Endodermal cell (in vitro differentiated cells): ENCODE measurements at regions not wholly inside any gene's neighbourhood (a gene's known extent, or its start where the extent isn't known, plus 50 kb on each side); places are given as distances from the start of the nearest gene placed in this dataset.

Source experiments
- DNase-seq: peaks from one replicate; pipeline ENCODE4 v3.0.0-alpha.2; 2017
- H3K27ac ChIP-seq: 2 replicates; pipeline ENCODE4 v1.5.1; 2013; ENCODE audit warnings: mild to moderate bottlenecking, low read depth, low read length, moderate library complexity
- H3K27me3 ChIP-seq: 2 replicates; pipeline ENCODE4 v1.6.1; 2013; ENCODE audit warnings: mild to moderate bottlenecking, low read length, moderate library complexity; ENCODE audit not compliant: insufficient read depth, control insufficient read depth, poor library complexity, severe bottlenecking
- H3K36me3 ChIP-seq: 2 replicates; pipeline ENCODE4 v1.7.0; 2013; ENCODE audit warnings: mild to moderate bottlenecking, low read length, moderate library complexity; ENCODE audit not compliant: control insufficient read depth, insufficient read depth
- H3K4me1 ChIP-seq: one replicate; pipeline ENCODE4 v1.7.0; 2013; ENCODE audit warnings: low read length; ENCODE audit not compliant: control insufficient read depth, insufficient read depth
- H3K4me3 ChIP-seq: 2 replicates; pipeline ENCODE4 v1.5.1; 2013; ENCODE audit warnings: mild to moderate bottlenecking, low read length, moderate library complexity
- H3K9ac ChIP-seq: 2 replicates; pipeline ENCODE4 v1.6.1; 2013; ENCODE audit warnings: mild to moderate bottlenecking, low read length, moderate library complexity; ENCODE audit not compliant: poor library complexity, severe bottlenecking; ENCODE audit errors: extremely low read depth
- H3K9me3 ChIP-seq: 2 replicates; pipeline ENCODE4 v1.6.1; 2013; ENCODE audit warnings: mild to moderate bottlenecking, low read length, moderate library complexity; ENCODE audit not compliant: control insufficient read depth
- H3K27ac Mint-ChIP-seq: 2 replicates; pipeline ENCODE4 v1.8.0; 2020; ENCODE audit warnings: mixed read lengths
- H3K27me3 Mint-ChIP-seq: 2 replicates; pipeline ENCODE4 v1.8.0; 2021; ENCODE audit warnings: mild to moderate bottlenecking, mixed read lengths; ENCODE audit not compliant: insufficient read depth
- H3K36me3 Mint-ChIP-seq: 2 replicates; pipeline ENCODE4 v1.8.0; 2020; ENCODE audit warnings: low read depth, mixed read lengths
- H3K4me1 Mint-ChIP-seq: 2 replicates; pipeline ENCODE4 v1.8.0; 2020; ENCODE audit warnings: mixed read lengths
- H3K4me3 Mint-ChIP-seq: 2 replicates; pipeline ENCODE4 v1.8.0; 2020; ENCODE audit warnings: mild to moderate bottlenecking, moderate library complexity, mixed read lengths
- H3K9me3 Mint-ChIP-seq: 2 replicates; pipeline ENCODE4 v1.8.0; 2020; ENCODE audit warnings: mild to moderate bottlenecking, mixed read lengths
- whole genome bisulfite sequencing, 2 experiments: methylation state at CpG; one replicate each; pipeline versions ENCODE4 v1.1.5 to v1.1.7; 2013; ENCODE audit warnings: missing lambda C conversion rate in 2 of 2, mixed read lengths in 1 of 2; ENCODE audit not compliant: insufficient coverage in 1 of 2, insufficient read length in 1 of 2; 5-methylcytosine and 5-hydroxymethylcytosine counted together
- TF ChIP-seq, protein P1 (sequence below): fragments of 200-600 bp; sonication (generic); conservative IDR thresholded peaks from 2 replicates; pipeline ENCODE4 v1.5.0; 2021; ENCODE audit warnings: antibody characterized with exemption, mild to moderate bottlenecking

DNA sequence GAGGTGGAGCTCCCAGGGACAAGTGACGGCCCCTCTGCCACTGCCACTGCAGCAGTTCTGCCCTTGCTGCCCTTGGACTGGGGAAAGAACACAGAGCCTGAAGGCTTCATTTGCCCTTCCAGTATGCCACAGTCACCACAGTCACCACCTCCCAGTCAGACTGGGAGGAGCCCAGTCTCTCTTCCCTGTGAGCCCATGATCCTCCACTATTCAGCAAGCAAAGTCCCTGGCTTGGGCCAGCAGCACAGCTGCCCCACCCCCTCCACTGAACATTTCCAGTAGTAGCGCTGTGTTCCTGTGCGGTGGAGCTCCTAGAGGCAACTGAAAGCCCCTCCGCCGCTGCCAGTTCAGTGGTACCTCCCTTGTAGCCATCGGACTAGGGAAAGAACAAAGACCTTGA lies 329.4 kb downstream of the MAN2A1 start:
- no peak for DNase-seq
- no peaks in the 10 kb centered on the region for H3K36me3 ChIP-seq
- H3K4me1 Mint-ChIP-seq: no peaks in the 10 kb centered on the region
- H3K4me1 ChIP-seq: no peaks in the 10 kb centered on the region
- no peak overlapping the region for H3K27ac Mint-ChIP-seq
- H3K27me3 ChIP-seq: no peaks in the 10 kb centered on the region
- H3K27me3 Mint-ChIP-seq: no peaks in the 10 kb centered on the region
- H3K36me3 Mint-ChIP-seq: no peaks in the 10 kb centered on the region
- TF ChIP-seq, protein P1, sequence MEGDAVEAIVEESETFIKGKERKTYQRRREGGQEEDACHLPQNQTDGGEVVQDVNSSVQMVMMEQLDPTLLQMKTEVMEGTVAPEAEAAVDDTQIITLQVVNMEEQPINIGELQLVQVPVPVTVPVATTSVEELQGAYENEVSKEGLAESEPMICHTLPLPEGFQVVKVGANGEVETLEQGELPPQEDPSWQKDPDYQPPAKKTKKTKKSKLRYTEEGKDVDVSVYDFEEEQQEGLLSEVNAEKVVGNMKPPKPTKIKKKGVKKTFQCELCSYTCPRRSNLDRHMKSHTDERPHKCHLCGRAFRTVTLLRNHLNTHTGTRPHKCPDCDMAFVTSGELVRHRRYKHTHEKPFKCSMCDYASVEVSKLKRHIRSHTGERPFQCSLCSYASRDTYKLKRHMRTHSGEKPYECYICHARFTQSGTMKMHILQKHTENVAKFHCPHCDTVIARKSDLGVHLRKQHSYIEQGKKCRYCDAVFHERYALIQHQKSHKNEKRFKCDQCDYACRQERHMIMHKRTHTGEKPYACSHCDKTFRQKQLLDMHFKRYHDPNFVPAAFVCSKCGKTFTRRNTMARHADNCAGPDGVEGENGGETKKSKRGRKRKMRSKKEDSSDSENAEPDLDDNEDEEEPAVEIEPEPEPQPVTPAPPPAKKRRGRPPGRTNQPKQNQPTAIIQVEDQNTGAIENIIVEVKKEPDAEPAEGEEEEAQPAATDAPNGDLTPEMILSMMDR: no peak
- H3K4me3 Mint-ChIP-seq: no peak overlapping the region
- no peak overlapping the region for H3K27ac ChIP-seq
- 96 to 100% methylated on average over 1 to 6 of the region's 6 CpGs for WGBS, 2 experiments
- H3K9ac ChIP-seq: no peak overlapping the region
- H3K9me3 ChIP-seq: no peaks in the 10 kb centered on the region
- peaks cover 2% of the 10 kb centered on the region for H3K9me3 Mint-ChIP-seq
- no peak overlapping the region for H3K4me3 ChIP-seq

DNA sequence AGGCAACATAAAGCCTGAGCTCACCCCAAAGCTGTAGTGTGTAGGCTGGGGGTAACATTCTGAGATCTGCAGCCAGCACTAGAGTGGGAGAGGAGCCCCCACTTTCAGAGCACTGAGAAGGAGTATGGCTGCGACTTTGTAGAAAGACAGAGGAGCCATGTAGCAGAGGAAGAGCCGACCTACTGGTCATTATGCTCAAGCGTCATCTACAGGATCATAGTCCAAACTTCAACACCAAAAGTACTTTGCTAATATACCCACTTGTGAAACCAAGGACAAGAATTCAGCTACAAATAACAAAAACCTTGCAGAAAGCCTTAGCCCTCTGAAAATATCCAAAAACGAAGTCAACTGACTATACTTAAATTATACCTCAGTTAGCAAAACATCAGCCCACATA lies 330.1 kb downstream of the MAN2A1 start:
- no peaks in the 10 kb centered on the region for H3K4me1 ChIP-seq
- H3K27me3 Mint-ChIP-seq: no peaks in the 10 kb centered on the region
- no peaks in the 10 kb centered on the region for H3K36me3 ChIP-seq
- no peak for DNase-seq
- no peak overlapping the region for H3K4me3 Mint-ChIP-seq
- TF ChIP-seq, protein P1: no peak
- H3K27me3 ChIP-seq: no peaks in the 10 kb centered on the region
- no peak overlapping the region for H3K9ac ChIP-seq
- WGBS, 2 experiments: 88 to 100% methylated on average over 1 to 4 of the region's 4 CpGs
- H3K4me1 Mint-ChIP-seq: no peaks in the 10 kb centered on the region
- H3K36me3 Mint-ChIP-seq: no peaks in the 10 kb centered on the region
- no peak overlapping the region for H3K27ac Mint-ChIP-seq
- no peak overlapping the region for H3K4me3 ChIP-seq
- H3K27ac ChIP-seq: no peak overlapping the region
- H3K9me3 Mint-ChIP-seq: no peaks in the 10 kb centered on the region
- H3K9me3 ChIP-seq: no peaks in the 10 kb centered on the region

DNA sequence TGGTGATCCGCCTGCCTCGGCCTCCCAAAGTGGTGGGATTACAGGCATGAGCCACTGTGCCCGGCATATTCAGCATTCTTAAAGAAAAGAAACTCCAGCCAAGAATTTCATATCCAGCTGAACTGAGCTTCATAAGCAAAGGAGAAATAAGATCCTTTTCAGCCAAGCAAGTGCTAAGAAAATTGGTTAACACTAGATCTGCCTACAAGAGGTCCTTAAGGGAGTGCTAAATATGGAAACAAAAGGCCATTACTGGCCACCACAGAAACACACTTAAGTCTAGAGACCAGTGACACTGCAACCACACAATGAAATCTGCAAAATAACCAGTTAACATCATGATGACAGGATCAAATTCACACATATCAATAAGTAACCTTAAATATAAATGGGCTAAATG lies 331.5 kb downstream of the MAN2A1 start:
- Histone ChIP-seq H3K27ac (no peak overlapping the region), H3K4me3 (no peak overlapping the region), H3K9me3 (no peaks in the 10 kb centered on the region), H3K27me3 (no peaks in the 10 kb centered on the region), H3K4me1 (no peaks in the 10 kb centered on the region), H3K36me3 (no peaks in the 10 kb centered on the region), H3K9ac (no peak overlapping the region)
- H3K27me3 Mint-ChIP-seq: no peaks in the 10 kb centered on the region
- DNase-seq: no peak
- H3K4me3 Mint-ChIP-seq: no peak overlapping the region
- no peaks in the 10 kb centered on the region for H3K36me3 Mint-ChIP-seq
- no peak overlapping the region for H3K27ac Mint-ChIP-seq
- TF ChIP-seq, protein P1: no peak
- H3K4me1 Mint-ChIP-seq: no peaks in the 10 kb centered on the region
- 87 to 93% methylated on average over 3 of the region's 3 CpGs for WGBS, 2 experiments
- H3K9me3 Mint-ChIP-seq: no peaks in the 10 kb centered on the region
